Mesendoderm (in vitro differentiated cells): ENCODE measurements at regions not wholly inside any gene's neighbourhood (a gene's known extent, or its start where the extent isn't known, plus 50 kb on each side); places are given as distances from the start of the nearest gene placed in this dataset.

ENCODE experiments used
- DNase-seq: peaks from one replicate; pipeline ENCODE4 v3.0.0; 2013
- H2AK5ac ChIP-seq: 2 replicates; pipeline ENCODE4 v1.6.1; 2013; ENCODE audit warnings: low read length, inconsistent platforms
- H2BK120ac ChIP-seq: 2 replicates; pipeline ENCODE4 v1.6.1; 2013; ENCODE audit warnings: low read depth, mild to moderate bottlenecking, low read length, moderate library complexity, mixed read lengths
- H2BK15ac ChIP-seq: replicated peaks from 2 replicates; pipeline ENCODE4 v1.6.1; 2013; ENCODE audit warnings: low read depth, mild to moderate bottlenecking, moderate library complexity
- H2BK5ac ChIP-seq: 2 replicates; pipeline ENCODE4 v1.6.1; 2013; ENCODE audit warnings: low read length, inconsistent platforms
- H3K18ac ChIP-seq: 2 replicates; pipeline ENCODE4 v1.6.1; 2013; ENCODE audit warnings: mild to moderate bottlenecking, low read length, mixed read lengths
- H3K23ac ChIP-seq: one replicate; pipeline ENCODE4 v1.6.1; 2013; ENCODE audit warnings: low read length
- H3K27ac ChIP-seq: 2 replicates; pipeline ENCODE4 v1.5.1; 2013; ENCODE audit warnings: low read depth, mild to moderate bottlenecking, inconsistent platforms, low read length, moderate library complexity
- H3K27me3 ChIP-seq: 2 replicates; pipeline ENCODE4 v1.6.1; 2013; ENCODE audit warnings: low read length, control low read depth, mild to moderate bottlenecking, inconsistent platforms; ENCODE audit not compliant: insufficient read depth, poor library complexity
- H3K36me3 ChIP-seq: 2 replicates; pipeline ENCODE4 v1.6.1; 2013; ENCODE audit warnings: low read length, inconsistent platforms; ENCODE audit not compliant: control insufficient read depth, insufficient read depth
- H3K4ac ChIP-seq: one replicate; pipeline ENCODE4 v1.6.1; 2013; ENCODE audit warnings: low read depth, mild to moderate bottlenecking, low read length, moderate library complexity
- H3K4me1 ChIP-seq: 2 replicates; pipeline ENCODE4 v1.6.1; 2013; ENCODE audit warnings: low read depth, low read length, inconsistent platforms; ENCODE audit not compliant: control insufficient read depth
- H3K4me2 ChIP-seq: 2 replicates; pipeline ENCODE4 v1.6.1; 2013; ENCODE audit warnings: low read length
- H3K4me3 ChIP-seq: 2 replicates; pipeline ENCODE4 v1.5.1; 2013; ENCODE audit warnings: mild to moderate bottlenecking, low read length
- H3K56ac ChIP-seq: one replicate; pipeline ENCODE4 v1.6.1; 2013; ENCODE audit warnings: low read length
- H3K79me1 ChIP-seq: 2 replicates; pipeline ENCODE4 v1.6.1; 2013; ENCODE audit warnings: low read length, inconsistent platforms
- H3K79me2 ChIP-seq: 2 replicates; pipeline ENCODE4 v1.6.1; 2013; ENCODE audit warnings: mild to moderate bottlenecking, low read length; ENCODE audit not compliant: control insufficient read depth, insufficient read depth
- H3K9ac ChIP-seq: 2 replicates; pipeline ENCODE4 v1.6.1; 2013; ENCODE audit warnings: low read length, inconsistent platforms
- H4K5ac ChIP-seq: one replicate; pipeline ENCODE4 v1.6.1; 2013; ENCODE audit warnings: low read length
- H4K8ac ChIP-seq: one replicate; pipeline ENCODE4 v1.6.1; 2013; ENCODE audit warnings: low read depth, mild to moderate bottlenecking, control low read depth, low read length, moderate library complexity
- WGBS: extraction: QIAGEN DNeasy Blood & Tissue Kit; methylation state at CpG from one replicate; pipeline ENCODE4 v1.1.7; 2013; ENCODE audit warnings: low lambda C conversion rate, missing lambda C conversion rate; ENCODE audit not compliant: insufficient coverage; ENCODE audit errors: extremely low coverage; 5-methylcytosine and 5-hydroxymethylcytosine counted together

DNA sequence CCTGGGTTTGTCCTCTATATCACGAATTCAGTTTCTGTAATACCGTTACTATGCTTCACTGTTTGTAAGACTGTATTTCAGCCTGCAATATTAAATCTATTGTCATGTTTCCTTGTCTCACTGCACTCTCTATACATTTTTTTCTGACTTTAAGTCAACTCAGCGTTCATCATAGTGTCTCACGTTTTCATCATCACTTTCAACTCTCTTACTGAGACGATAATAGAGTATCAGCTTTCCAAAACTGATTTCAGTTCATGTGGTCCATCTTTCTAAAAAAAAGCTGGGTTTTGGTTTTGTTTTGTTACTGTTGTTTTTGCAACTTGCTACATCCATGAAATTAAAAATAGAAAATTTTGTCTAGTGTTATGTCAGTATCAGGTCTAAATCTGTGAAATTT, 147.7 kb downstream of the TMEM47 start:
- H2AK5ac ChIP-seq = no peak overlapping the region
- WGBS = no CpG with 5 or more reads among the region's 5 CpGs
- H2BK5ac ChIP-seq = no peak overlapping the region
- no peaks in the 10 kb centered on the region for H3K4me1 ChIP-seq
- no peak overlapping the region for H2BK120ac ChIP-seq
- H2BK15ac ChIP-seq = no peak overlapping the region
- no peaks in the 10 kb centered on the region for H3K36me3 ChIP-seq
- H3K4me3 ChIP-seq = no peak overlapping the region
- H3K79me2 ChIP-seq = no peaks in the 10 kb centered on the region
- DNase-seq = no peak
- no peak overlapping the region for H3K27ac ChIP-seq
- H3K27me3 ChIP-seq = no peaks in the 10 kb centered on the region
- no peak overlapping the region for H3K56ac ChIP-seq
- H3K9ac ChIP-seq = no peak overlapping the region
- no peaks in the 10 kb centered on the region for H3K79me1 ChIP-seq
- H3K4me2 ChIP-seq = no peak overlapping the region
- H3K23ac ChIP-seq = no peak overlapping the region
- no peak overlapping the region for H4K8ac ChIP-seq
- H3K4ac ChIP-seq = no peak overlapping the region
- no peak overlapping the region for H3K18ac ChIP-seq
- no peak overlapping the region for H4K5ac ChIP-seq

DNA sequence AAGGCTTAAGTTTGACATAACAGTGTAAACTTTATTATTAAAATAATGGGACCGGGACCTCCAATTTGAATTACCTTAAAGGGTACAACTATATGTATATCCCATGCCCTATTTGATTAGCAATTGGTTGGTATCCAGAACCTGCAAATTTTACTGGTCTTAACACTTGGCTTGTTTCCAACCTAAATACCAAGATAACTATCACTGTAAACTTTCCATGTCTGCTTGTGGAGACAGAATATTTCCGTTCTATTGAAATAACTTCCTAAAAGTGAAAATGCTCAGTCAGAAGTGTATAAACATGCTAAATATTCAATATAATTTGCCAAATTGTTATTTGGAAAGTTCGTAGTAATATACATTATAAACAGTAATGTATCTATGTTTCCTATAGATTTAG, 154.0 kb downstream of the TMEM47 start:
- no CpG with 5 or more reads among the region's 3 CpGs for WGBS

DNA sequence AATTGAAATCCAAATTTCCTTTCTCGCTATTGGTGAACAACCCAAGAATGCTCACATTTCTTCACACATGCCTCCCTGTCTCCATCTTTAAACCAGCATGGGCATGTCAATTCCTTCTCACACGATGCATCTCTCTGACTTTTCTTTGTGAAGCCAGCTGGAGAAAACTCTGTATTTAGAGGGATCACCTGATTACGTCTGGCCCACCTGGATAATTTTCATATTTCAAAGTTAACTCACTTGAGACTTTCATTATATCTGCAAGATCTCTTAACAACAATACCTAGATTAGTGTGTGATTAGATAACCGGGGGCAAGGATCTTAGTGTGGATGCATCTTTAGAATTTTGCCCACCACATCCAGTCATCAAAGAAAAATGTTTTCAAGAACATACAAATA, 164.0 kb downstream of the TMEM47 start:
- Histone ChIP-seq H3K9ac (no peak overlapping the region), H2BK5ac (no peak overlapping the region), H3K23ac (no peak overlapping the region), H3K56ac (no peak overlapping the region), H3K36me3 (no peaks in the 10 kb centered on the region), H2BK120ac (no peak overlapping the region), H3K4ac (no peak overlapping the region), H3K4me2 (no peak overlapping the region), H2BK15ac (no peak overlapping the region), H3K4me3 (no peak overlapping the region), H3K18ac (no peak overlapping the region), H3K27ac (no peak overlapping the region), H3K79me1 (no peaks in the 10 kb centered on the region), H3K79me2 (no peaks in the 10 kb centered on the region), H3K27me3 (no peaks in the 10 kb centered on the region), H4K8ac (no peak overlapping the region), H4K5ac (no peak overlapping the region), H3K4me1 (no peaks in the 10 kb centered on the region), H2AK5ac (no peak overlapping the region)
- WGBS = no CpG with 5 or more reads among the region's 4 CpGs
- no peak for DNase-seq

More for the DNA sequence above, 154.0 kb downstream of the TMEM47 start:
- no peaks in the 10 kb centered on the region for H3K4me1 ChIP-seq
- no peak for DNase-seq
- H2BK15ac ChIP-seq = no peak overlapping the region
- H2BK5ac ChIP-seq = no peak overlapping the region
- H3K4ac ChIP-seq = no peak overlapping the region
- H3K18ac ChIP-seq = no peak overlapping the region
- no peak overlapping the region for H4K5ac ChIP-seq
- no peak overlapping the region for H3K4me3 ChIP-seq
- H3K79me1 ChIP-seq = no peaks in the 10 kb centered on the region
- no peak overlapping the region for H3K27ac ChIP-seq
- no peak overlapping the region for H3K9ac ChIP-seq
- no peak overlapping the region for H2BK120ac ChIP-seq
- H3K23ac ChIP-seq = no peak overlapping the region
- H2AK5ac ChIP-seq = no peak overlapping the region
- H3K4me2 ChIP-seq = no peak overlapping the region
- no peaks in the 10 kb centered on the region for H3K79me2 ChIP-seq
- H4K8ac ChIP-seq = no peak overlapping the region
- no peak overlapping the region for H3K56ac ChIP-seq
- no peaks in the 10 kb centered on the region for H3K36me3 ChIP-seq
- no peaks in the 10 kb centered on the region for H3K27me3 ChIP-seq

- Histone ChIP-seq H3K23ac (no peak overlapping the region), H4K5ac (no peak overlapping the region), H3K4me2 (no peak overlapping the region), H2BK5ac (no peak overlapping the region), H3K56ac (no peak overlapping the region), H3K36me3 (no peaks in the 10 kb centered on the region), H2BK15ac (no peak overlapping the region), H3K4me3 (no peak overlapping the region), H3K4ac (no peak overlapping the region), H3K27ac (no peak overlapping the region), H3K18ac (no peak overlapping the region), H2AK5ac (no peak overlapping the region), H3K4me1 (no peaks in the 10 kb centered on the region), H3K27me3 (no peaks in the 10 kb centered on the region), H3K9ac (no peak overlapping the region), H2BK120ac (no peak overlapping the region), H4K8ac (no peak overlapping the region), H3K79me1 (no peaks in the 10 kb centered on the region), H3K79me2 (no peaks in the 10 kb centered on the region)
- WGBS = no CpG with 5 or more reads among the region's 2 CpGs
- DNase-seq = no peak
Observed at GRCh38 chrX:34491126-34491525, 166.0 kb downstream of the TMEM47 start.

DNA sequence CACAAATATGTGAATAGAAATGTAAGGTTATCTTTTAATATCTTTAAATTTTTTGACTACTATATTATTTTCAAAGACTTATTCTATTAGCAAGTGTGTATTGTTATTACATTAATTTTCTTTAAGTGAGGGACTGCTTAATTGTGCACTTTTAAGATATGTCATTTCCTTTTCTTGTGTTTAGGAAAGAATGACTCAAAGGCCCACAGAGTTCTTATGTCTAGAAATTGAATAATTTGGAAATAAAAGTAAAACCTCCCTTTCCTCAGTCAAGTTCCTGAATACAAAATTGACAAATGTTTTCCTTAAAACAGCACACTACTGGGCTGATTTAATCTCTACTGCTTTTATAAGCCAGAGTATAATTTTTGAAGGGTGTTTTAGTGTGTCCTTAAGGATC, 169.7 kb downstream of the TMEM47 start:
- H3K9ac ChIP-seq = no peak overlapping the region
- H3K56ac ChIP-seq = no peak overlapping the region
- no peaks in the 10 kb centered on the region for H3K79me2 ChIP-seq
- DNase-seq = no peak
- H4K5ac ChIP-seq = no peak overlapping the region
- no peaks in the 10 kb centered on the region for H3K4me1 ChIP-seq
- no peak overlapping the region for H2AK5ac ChIP-seq
- H2BK15ac ChIP-seq = no peak overlapping the region
- no peaks in the 10 kb centered on the region for H3K27me3 ChIP-seq
- H3K18ac ChIP-seq = no peak overlapping the region
- no peak overlapping the region for H3K4me2 ChIP-seq
- H3K27ac ChIP-seq = no peak overlapping the region
- no peak overlapping the region for H3K4me3 ChIP-seq
- H2BK120ac ChIP-seq = no peak overlapping the region
- no peaks in the 10 kb centered on the region for H3K79me1 ChIP-seq
- no peak overlapping the region for H2BK5ac ChIP-seq
- H3K4ac ChIP-seq = no peak overlapping the region
- no peak overlapping the region for H4K8ac ChIP-seq
- H3K36me3 ChIP-seq = no peaks in the 10 kb centered on the region
- H3K23ac ChIP-seq = no peak overlapping the region

DNA sequence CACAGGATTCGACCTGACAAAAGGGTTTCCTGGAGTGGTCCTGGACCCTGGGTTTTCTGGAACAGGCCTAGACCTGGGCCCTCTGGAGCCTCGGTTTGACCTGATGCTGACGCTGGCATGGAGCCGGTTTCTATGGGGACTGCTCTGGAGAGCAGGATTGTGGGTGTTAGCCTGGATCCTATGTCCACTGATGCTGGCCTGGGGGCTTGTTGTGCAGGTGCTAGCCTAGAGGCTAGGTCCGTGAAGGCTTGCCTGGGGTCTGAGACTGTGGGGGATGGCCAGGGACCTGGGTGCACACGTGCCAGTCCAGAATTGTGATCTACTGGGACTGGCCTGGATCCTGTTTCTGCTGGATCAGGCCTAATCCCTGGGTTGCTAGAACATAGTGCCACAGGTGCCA, 173.1 kb downstream of the TMEM47 start:
- no peak overlapping the region for H3K18ac ChIP-seq
- H3K27me3 ChIP-seq = no peaks in the 10 kb centered on the region
- H3K79me1 ChIP-seq = no peaks in the 10 kb centered on the region
- no peak overlapping the region for H3K56ac ChIP-seq
- no peak overlapping the region for H3K27ac ChIP-seq
- no peak overlapping the region for H2BK5ac ChIP-seq
- no peak overlapping the region for H3K9ac ChIP-seq
- no peak overlapping the region for H3K4me3 ChIP-seq
- H4K5ac ChIP-seq = no peak overlapping the region
- no peak overlapping the region for H4K8ac ChIP-seq
- H3K79me2 ChIP-seq = no peaks in the 10 kb centered on the region
- no peak overlapping the region for H3K4ac ChIP-seq
- H2BK15ac ChIP-seq = no peak overlapping the region
- H3K4me2 ChIP-seq = no peak overlapping the region
- no peaks in the 10 kb centered on the region for H3K4me1 ChIP-seq
- no peak for DNase-seq
- no peaks in the 10 kb centered on the region for H3K36me3 ChIP-seq
- H2BK120ac ChIP-seq = no peak overlapping the region
- WGBS = no CpG with 5 or more reads among the region's 6 CpGs
- H3K23ac ChIP-seq = no peak overlapping the region
- H2AK5ac ChIP-seq = no peak overlapping the region
